ENCODE measurements at regions not wholly inside any gene's neighbourhood (a gene's known extent, or its start where the extent isn't known, plus 50 kb on each side); places are given as distances from the start of the nearest gene placed in this dataset.

- DNase-seq: peak; percentile 80
- H3K36me3 Mint-ChIP-seq (ENCODE audit: low read depth): no peaks in the 10 kb centered on the region
- ChIA-PET CTCF (interaction anchor here (0.6 to 2.9 kb wide), 58 partner anchors 9 to 1278 kb away, joined by 3 to 43 read pairs (median 4); partner anchors contain the start of gene CARMIL1), POLR2A (interaction anchor here (0.6 kb wide), 2 partner anchors 9 to 286 kb away, joined by 3 to 5 read pairs; no protein-coding TSS in a partner anchor)
- intact Hi-C loops (cut with DNase I, micrococcal nuclease): loop anchor here (1.0 to 5.0 kb wide), 5 partner anchors 41 to 494 kb away; no protein-coding TSS in a partner anchor
- peak; percentile 66 for ATAC-seq
- peak overlapping the region; percentile 58 for H3K4me3 Mint-ChIP-seq
- H3K9me3 Mint-ChIP-seq (ENCODE audit: low read depth): no peaks in the 10 kb centered on the region
- H3K4me1 Mint-ChIP-seq: peaks cover 9% of the 10 kb centered on the region
- no peak overlapping the region for H3K27ac Mint-ChIP-seq
- peaks cover 10% of the 10 kb centered on the region for H3K27me3 Mint-ChIP-seq
Observed at GRCh38 chr6:25223490-25223991, 55.6 kb upstream of the CARMIL1 start.

GRCh38 chr6:25224242-25224641, 54.9 kb upstream of the CARMIL1 start:
- Mint-ChIP-seq H3K4me1 (peaks cover 9% of the 10 kb centered on the region), H3K27ac (no peak overlapping the region), H3K4me3 (no peak overlapping the region), H3K36me3 (ENCODE audit: low read depth) (no peaks in the 10 kb centered on the region), H3K27me3 (peaks cover 10% of the 10 kb centered on the region), H3K9me3 (ENCODE audit: low read depth) (no peaks in the 10 kb centered on the region)
- intact Hi-C loops (cut with DNase I, micrococcal nuclease): loop anchor here in 1 of 2 experiments (5.0 kb wide), 1 partner anchor 493 kb away; no protein-coding TSS in a partner anchor
- DNase-seq (no peak), ATAC-seq (no peak)
- ChIA-PET POLR2A (no interaction called here), CTCF (interaction anchor here (0.7 to 2.9 kb wide), 21 partner anchors 8 to 708 kb away, joined by 3 to 43 read pairs (median 7); partner anchors contain the start of gene CARMIL1)

GRCh38 chr6:25227854-25228253, 51.3 kb upstream of the CARMIL1 start:
- H3K27me3 Mint-ChIP-seq: peaks cover 10% of the 10 kb centered on the region
- peaks cover 9% of the 10 kb centered on the region for H3K4me1 Mint-ChIP-seq
- no peak overlapping the region for H3K27ac Mint-ChIP-seq
- no peak overlapping the region for H3K4me3 Mint-ChIP-seq
- ChIA-PET POLR2A (no interaction called here), CTCF (interaction anchor here (1.2 to 2.1 kb wide), 2 partner anchors 18 to 263 kb away, joined by 3 to 10 read pairs; no protein-coding TSS in a partner anchor)
- H3K9me3 Mint-ChIP-seq (ENCODE audit: low read depth): no peaks in the 10 kb centered on the region
- intact Hi-C loops (cut with DNase I, micrococcal nuclease): no loop called here
- H3K36me3 Mint-ChIP-seq (ENCODE audit: low read depth): no peaks in the 10 kb centered on the region
- ATAC-seq (no peak), DNase-seq (no peak)
